ENCODE measurements at regions not wholly inside any gene's neighbourhood (a gene's known extent, or its start where the extent isn't known, plus 50 kb on each side); places are given as distances from the start of the nearest gene placed in this dataset.
A peak's percentile ranks its signal among the peaks of the same experiment; 100 is the strongest.

DNA sequence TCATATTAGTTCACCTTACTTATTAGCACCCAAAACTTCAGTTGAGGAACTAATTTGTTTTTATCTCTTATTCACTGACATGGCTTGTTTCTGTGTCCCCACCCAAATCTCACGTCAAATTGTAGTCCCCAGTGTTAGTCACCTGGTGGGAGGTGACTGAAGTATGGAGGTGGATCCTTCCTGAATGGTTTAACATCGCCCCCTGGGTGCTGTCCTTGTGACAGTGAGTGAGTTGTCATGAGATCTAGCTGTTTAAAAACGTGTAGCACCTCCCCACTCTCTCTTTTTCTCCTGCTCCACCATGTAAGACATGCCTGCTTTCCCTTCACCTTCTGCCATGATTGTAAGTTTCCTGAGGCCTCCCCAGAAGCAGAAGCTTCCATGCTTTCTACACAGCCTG, 75.0 kb upstream of the HECTD2 start:
- POLR2A ChIA-PET: no interaction called here
- DNase-seq (no peak), ATAC-seq (no peak)
- no peak overlapping the region for H3K4me3 Mint-ChIP-seq
- H3K4me1 Mint-ChIP-seq: peaks cover 0 to 2% (median 0%) of the 10 kb centered on the region in 4 donors
- H3K27ac Mint-ChIP-seq: no peak overlapping the region
- H3K36me3 Mint-ChIP-seq: no peaks in the 10 kb centered on the region
- peaks cover 0 to 1% (median 0%) of the 10 kb centered on the region in 9 donors for H3K9me3 Mint-ChIP-seq
- H3K27me3 Mint-ChIP-seq: peaks cover 0 to 6% (median 1%) of the 10 kb centered on the region in 5 donors

DNA sequence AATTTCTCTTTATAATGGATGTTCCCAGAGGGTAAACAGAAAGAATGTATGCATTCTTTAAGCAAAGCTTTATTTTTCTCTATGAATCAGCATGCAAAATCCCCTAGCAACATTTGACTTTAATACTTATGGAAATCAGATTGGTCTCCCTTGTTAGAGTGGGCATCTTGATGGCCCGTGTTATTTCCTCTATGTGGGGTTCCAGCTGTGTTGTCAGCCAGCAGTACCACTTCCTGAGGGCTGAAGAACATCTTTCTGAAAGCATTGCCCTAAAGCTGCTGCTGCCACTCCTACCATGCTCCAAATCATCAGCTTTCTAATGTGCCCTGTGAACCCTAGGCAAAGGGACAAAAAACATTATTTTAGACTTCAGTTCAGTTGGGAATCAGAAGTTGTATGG, 70.4 kb upstream of the HECTD2 start:
- no peak overlapping the region for H3K27ac Mint-ChIP-seq
- no peak for ATAC-seq

DNA sequence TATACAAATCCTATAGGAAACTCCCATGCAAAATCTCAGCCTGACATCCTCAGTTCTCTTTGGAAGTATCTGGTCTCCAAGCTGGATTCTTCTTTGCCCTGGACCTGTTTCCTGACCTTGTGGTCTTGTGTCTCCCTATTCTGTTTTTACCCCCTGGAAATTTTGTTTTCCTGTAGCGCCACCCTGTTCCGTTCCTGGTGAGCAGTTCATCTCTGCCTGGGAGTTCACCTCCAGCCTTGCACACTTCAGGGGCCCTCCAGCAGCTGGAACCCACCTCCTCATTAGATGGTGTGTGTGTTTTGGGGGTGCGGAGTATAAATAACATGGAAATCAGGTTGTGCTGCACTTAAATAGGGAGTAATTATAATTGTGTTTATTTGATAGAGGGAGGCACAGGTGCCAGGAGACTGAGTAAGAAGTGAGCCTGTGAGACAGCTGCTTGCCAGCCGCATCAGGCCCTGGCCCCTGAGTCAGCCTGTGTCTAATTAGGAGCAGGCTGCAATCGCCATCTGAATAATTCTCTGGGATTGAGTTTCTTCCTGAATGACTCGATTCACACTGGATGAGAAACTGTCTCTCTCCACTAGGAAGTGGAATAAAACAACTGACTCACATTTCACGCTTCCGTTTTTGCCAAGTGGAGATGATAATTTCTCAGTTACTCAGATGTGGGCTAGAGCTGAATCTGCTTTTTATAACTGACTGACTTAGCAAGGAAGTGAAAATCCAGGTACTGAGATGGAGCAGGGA, 69.4 kb upstream of the HECTD2 start:
- ATAC-seq: no peak
- H3K27me3 Mint-ChIP-seq: peaks cover 0 to 2% (median 0%) of the 10 kb centered on the region in 5 donors
- POLR2A ChIA-PET: no interaction called here
- H3K27ac Mint-ChIP-seq: no peak overlapping the region
- H3K9me3 Mint-ChIP-seq: no peaks in the 10 kb centered on the region
- DNase-seq: no peak
- H3K4me3 Mint-ChIP-seq: no peak overlapping the region
- no peaks in the 10 kb centered on the region for H3K36me3 Mint-ChIP-seq
- H3K4me1 Mint-ChIP-seq: peaks cover 0 to 2% (median 0%) of the 10 kb centered on the region in 4 donors

More for the DNA sequence above, 70.4 kb upstream of the HECTD2 start:
- Mint-ChIP-seq H3K27me3 (peaks cover 0 to 6% (median 0%) of the 10 kb centered on the region in 5 donors), H3K4me1 (peaks cover 0 to 2% (median 0%) of the 10 kb centered on the region in 4 donors), H3K4me3 (no peak overlapping the region), H3K9me3 (no peaks in the 10 kb centered on the region), H3K36me3 (no peaks in the 10 kb centered on the region)
- no peak for DNase-seq
- POLR2A ChIA-PET: no interaction called here

DNA sequence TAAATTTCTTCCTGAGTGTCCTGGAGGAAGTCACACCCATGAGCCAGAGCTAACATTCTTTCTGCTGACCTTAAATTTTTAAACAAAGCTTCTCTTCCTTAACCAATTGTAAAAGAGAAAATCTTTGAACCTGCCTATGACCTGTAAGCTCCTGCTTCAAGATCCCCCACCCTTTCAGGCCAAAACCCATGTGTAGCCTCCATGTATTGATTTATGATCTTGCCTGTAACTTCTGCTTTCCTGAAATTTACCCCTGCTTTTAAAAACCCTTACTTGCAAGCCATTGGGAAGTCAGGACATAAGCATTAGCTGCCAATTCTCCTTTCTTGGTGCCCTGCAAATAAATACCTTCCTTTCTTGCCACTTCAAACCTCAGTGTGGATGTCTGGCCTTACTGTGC, 68.5 kb upstream of the HECTD2 start:
- peaks cover 0 to 2% (median 0%) of the 10 kb centered on the region in 5 donors for H3K27me3 Mint-ChIP-seq
- ATAC-seq: no peak
- no peak for DNase-seq
- H3K9me3 Mint-ChIP-seq: no peaks in the 10 kb centered on the region
- no peaks in the 10 kb centered on the region for H3K36me3 Mint-ChIP-seq
- peaks cover 0 to 2% (median 0%) of the 10 kb centered on the region in 4 donors for H3K4me1 Mint-ChIP-seq
- H3K4me3 Mint-ChIP-seq: no peak overlapping the region
- POLR2A ChIA-PET: no interaction called here
- H3K27ac Mint-ChIP-seq: no peak overlapping the region

DNA sequence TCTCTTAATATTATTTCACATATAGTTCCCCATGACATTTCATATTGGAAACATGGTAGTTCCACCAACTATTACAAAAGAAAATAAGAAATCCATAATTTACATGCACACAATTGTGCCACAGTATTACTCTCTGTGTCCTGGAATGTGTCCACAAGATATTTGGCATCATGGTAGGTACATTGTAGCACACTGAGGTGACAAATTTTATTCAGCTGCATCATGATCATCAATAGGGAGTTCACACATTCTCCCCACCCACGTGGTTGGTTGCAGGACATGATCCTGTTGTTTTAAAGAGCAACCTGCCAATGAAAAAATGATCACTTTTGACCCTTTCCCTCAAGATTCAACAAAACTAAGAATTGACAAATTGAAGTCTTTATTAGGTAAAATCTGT, 67.1 kb upstream of the HECTD2 start:
- Mint-ChIP-seq H3K27me3 (peaks cover 0 to 2% (median 0%) of the 10 kb centered on the region in 5 donors), H3K9me3 (no peaks in the 10 kb centered on the region), H3K4me1 (peaks cover 0 to 2% (median 0%) of the 10 kb centered on the region in 4 donors), H3K27ac (no peak overlapping the region), H3K36me3 (no peaks in the 10 kb centered on the region), H3K4me3 (no peak overlapping the region)
- DNase-seq: no peak
- POLR2A ChIA-PET: no interaction called here
- ATAC-seq: no peak

DNA sequence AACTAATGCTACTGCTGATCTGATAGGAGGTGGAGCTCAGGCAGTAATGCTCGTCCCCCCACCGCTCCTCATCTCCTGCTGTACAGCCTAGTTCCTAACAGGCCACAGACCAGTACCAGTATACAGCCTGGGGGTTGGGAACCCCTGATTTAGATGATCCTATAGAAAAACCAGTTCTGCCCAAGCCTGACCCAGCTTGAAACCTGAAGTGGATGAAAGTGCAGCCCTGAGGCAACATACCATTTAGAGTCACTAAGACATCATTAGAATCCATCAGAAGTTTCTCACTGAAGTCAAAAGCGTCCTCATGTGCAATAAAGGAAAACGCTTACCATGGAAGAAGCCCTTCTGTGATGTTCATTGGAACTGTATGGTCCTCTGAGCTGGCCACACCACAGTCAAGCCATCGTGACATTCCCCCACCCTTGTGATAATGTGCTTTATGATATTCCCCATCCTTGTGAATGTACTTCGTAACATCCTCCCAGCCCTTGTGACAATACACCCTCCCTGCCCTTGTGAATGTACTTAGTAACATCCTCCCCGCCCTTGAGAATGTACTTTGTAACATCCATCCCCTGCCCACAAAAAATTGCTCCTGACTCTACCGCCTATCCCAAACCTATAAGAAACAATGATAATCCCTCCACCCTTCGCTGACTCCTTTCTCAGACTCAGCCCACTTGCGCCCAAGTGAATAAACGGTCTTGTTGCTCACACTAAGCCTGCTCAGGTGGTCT, 65.9 kb upstream of the HECTD2 start:
- Mint-ChIP-seq H3K4me1 (no peaks in the 10 kb centered on the region), H3K4me3 (no peak overlapping the region), H3K27me3 (peaks cover 0 to 2% (median 0%) of the 10 kb centered on the region in 5 donors), H3K27ac (no peak overlapping the region), H3K9me3 (no peaks in the 10 kb centered on the region), H3K36me3 (no peaks in the 10 kb centered on the region)
- ATAC-seq (no peak), DNase-seq (no peak)
- POLR2A ChIA-PET: no interaction called here

DNA sequence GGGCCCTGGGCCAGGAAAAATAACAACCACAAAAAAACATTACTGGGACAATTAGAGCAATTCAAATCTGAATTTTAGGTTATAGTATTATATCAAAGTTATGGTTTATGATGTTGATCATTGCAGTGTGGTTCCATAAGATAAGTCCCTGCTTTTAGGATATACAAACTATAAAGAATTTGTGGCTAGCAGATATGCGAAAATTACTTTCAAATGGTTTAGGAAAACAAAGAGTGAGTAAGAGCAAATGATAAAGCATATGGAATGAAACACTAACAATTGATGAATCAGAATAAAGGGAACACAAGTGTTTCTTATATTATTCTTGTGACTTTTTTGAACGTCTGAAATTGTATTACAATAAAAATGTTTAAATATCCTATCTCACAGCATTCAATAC, 64.4 kb upstream of the HECTD2 start:
- ATAC-seq (no peak), DNase-seq (no peak)
- POLR2A ChIA-PET: no interaction called here
- H3K4me1 Mint-ChIP-seq: no peaks in the 10 kb centered on the region
- H3K4me3 Mint-ChIP-seq: no peak overlapping the region
- H3K36me3 Mint-ChIP-seq: no peaks in the 10 kb centered on the region
- peaks cover 0 to 2% (median 0%) of the 10 kb centered on the region in 5 donors for H3K27me3 Mint-ChIP-seq
- H3K9me3 Mint-ChIP-seq: no peaks in the 10 kb centered on the region
- H3K27ac Mint-ChIP-seq: no peak overlapping the region

DNA sequence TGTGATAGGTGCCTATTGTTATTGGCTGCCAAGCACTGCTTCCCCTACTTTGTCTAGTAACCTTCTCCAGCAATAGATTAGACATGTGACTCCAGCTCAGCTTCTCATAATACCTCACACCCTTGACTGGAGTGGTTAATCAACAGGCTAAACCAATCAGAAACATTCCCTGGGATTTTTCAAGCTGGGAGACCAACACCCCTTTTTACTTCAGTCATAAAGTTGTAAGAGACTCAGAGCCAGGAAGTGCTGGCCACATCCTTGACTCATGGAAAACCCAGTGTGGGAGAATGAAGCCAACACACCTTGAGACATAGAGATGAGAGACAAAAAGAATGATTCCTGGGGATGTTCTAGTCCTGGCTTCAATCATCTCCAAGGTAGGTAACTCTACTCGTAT, 62.6 kb upstream of the HECTD2 start:
- ATAC-seq (no peak), DNase-seq (no peak)
- H3K9me3 Mint-ChIP-seq: no peaks in the 10 kb centered on the region
- peaks cover 0 to 2% (median 0%) of the 10 kb centered on the region in 5 donors for H3K27me3 Mint-ChIP-seq
- H3K4me1 Mint-ChIP-seq: no peaks in the 10 kb centered on the region
- no peaks in the 10 kb centered on the region for H3K36me3 Mint-ChIP-seq
- H3K27ac Mint-ChIP-seq: no peak overlapping the region
- no peak overlapping the region for H3K4me3 Mint-ChIP-seq
- POLR2A ChIA-PET: no interaction called here

DNA sequence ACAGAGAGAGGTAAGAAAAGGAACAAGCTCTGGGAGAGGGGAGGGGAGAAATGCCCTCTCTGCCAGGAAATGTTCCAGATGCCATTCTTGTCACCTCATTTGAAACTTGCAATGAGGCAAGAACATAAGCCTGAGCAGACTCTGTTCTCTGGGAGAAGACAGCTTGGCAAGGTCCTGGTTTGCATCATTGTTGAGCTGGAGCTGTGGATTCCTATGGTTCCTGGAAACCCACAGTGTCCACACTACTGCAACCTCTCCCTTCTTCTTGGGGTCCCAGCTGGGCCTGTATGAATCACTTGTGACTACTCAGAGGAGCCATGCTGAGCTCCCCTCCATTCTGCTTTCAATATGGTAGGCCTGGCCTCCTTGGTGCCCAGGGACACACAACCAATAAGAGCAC, 60.8 kb upstream of the HECTD2 start:
- Mint-ChIP-seq H3K36me3 (no peaks in the 10 kb centered on the region), H3K4me1 (no peaks in the 10 kb centered on the region), H3K27ac (no peak overlapping the region), H3K27me3 (peaks cover 0 to 2% (median 0%) of the 10 kb centered on the region in 5 donors), H3K9me3 (peaks cover 0 to 2% (median 0%) of the 10 kb centered on the region in 9 donors), H3K4me3 (no peak overlapping the region)
- POLR2A ChIA-PET: no interaction called here
- ATAC-seq (no peak), DNase-seq (no peak)

DNA sequence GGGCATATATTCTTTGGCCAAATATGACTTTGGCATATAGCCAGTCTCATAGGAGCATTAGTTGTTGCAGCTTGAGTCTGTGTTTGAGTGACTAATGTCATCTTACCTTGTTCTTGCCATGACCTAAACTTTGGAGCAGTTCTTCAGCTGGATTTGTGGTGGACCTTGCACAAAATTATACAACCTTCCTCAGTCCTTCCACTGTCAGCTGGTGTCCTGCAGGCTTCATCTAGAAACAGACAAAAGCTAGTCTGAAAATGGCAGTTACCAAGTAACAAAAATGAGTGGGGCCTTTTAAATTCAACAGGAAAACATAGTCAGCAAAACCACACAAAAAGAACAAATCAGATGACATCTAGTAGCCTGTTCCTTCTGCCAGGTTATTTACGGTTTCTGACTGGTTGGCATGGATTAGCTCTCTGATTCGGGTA, 59.5 kb upstream of the HECTD2 start:
- Mint-ChIP-seq H3K4me1 (no peaks in the 10 kb centered on the region), H3K27ac (no peak overlapping the region)
- POLR2A ChIA-PET: no interaction called here

DNA sequence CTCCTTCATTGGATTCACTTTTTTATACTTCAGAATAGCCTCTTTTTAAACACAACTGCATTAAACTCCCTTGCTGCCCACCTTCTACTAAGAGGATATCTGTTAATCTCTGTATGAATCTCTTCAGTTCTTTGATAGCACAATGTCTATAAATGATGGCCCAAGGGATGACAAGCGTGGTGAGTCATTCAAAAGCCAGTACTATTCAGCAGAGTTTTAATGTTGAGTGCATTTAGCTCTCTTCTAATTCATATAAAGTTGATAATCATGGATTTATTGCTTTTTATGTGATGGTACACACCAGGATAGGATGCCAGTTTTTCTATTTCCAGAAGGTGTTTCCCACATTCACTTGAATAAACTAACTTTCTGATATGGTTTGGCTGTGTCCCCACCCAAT, 57.4 kb upstream of the HECTD2 start:
- no peak for DNase-seq
- Mint-ChIP-seq H3K27me3 (peaks cover 3 to 24% (median 11%) of the 10 kb centered on the region in 5 donors), H3K9me3 (peaks cover 0 to 3% (median 0%) of the 10 kb centered on the region in 9 donors), H3K36me3 (no peaks in the 10 kb centered on the region), H3K27ac (no peak overlapping the region), H3K4me3 (no peak overlapping the region), H3K4me1 (no peaks in the 10 kb centered on the region)
- ATAC-seq: no peak
- POLR2A ChIA-PET: no interaction called here

More for the DNA sequence above, 59.5 kb upstream of the HECTD2 start:
- ATAC-seq (no peak), DNase-seq (no peak)
- peaks cover 0 to 2% (median 0%) of the 10 kb centered on the region in 9 donors for H3K9me3 Mint-ChIP-seq
- H3K36me3 Mint-ChIP-seq: no peaks in the 10 kb centered on the region
- H3K27me3 Mint-ChIP-seq: peaks cover 0 to 6% (median 2%) of the 10 kb centered on the region in 5 donors
- H3K4me3 Mint-ChIP-seq: no peak overlapping the region

DNA sequence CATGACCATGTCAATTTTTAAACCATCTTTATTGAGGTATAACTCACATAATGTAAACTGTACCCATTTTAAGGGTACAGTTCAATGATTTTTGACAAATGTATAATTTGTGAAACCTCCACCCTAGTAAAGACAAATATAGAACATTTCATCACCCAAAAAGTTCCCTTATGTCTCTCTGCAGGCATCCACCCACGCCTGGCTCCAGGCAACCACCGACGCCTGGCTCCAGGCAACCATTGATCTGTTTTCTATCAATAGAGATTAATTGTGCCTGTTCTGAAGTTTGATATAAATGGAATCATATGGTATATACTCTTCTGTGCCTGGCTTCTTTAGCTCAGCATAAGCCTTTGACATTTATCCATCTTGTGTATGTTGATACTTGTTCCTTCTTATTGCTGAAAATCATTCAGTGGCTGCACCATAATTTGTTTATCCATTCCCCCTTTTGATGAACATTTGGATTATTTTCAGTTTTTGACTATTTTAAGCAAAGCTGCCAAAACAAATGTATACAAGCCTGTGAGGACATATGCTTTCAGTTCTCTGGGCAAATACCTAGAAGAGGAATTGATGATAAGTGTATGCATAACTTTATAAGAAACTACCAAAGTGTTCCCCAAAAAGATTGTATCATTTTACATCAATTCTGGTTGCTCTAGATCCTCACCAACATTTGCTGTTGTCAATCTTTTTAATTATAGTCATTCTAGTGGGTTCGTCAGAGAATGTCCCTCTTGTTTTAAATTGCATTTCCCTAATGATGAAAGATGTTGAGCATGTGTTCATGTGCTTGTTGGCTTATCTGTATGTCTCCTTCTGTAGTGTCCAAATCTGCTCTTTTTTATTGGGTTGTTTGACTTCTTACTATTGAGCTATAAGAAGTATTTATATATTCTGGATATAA, 55.7 kb upstream of the HECTD2 start:
- DNase-seq: no peak
- POLR2A ChIA-PET: no interaction called here
- no peak overlapping the region for H3K27ac Mint-ChIP-seq
- no peaks in the 10 kb centered on the region for H3K4me1 Mint-ChIP-seq
- peaks cover 0 to 3% (median 0%) of the 10 kb centered on the region in 9 donors for H3K9me3 Mint-ChIP-seq
- ATAC-seq: no peak
- peaks cover 6 to 29% (median 15%) of the 10 kb centered on the region in 5 donors for H3K27me3 Mint-ChIP-seq
- no peak overlapping the region for H3K4me3 Mint-ChIP-seq
- H3K36me3 Mint-ChIP-seq: no peaks in the 10 kb centered on the region

DNA sequence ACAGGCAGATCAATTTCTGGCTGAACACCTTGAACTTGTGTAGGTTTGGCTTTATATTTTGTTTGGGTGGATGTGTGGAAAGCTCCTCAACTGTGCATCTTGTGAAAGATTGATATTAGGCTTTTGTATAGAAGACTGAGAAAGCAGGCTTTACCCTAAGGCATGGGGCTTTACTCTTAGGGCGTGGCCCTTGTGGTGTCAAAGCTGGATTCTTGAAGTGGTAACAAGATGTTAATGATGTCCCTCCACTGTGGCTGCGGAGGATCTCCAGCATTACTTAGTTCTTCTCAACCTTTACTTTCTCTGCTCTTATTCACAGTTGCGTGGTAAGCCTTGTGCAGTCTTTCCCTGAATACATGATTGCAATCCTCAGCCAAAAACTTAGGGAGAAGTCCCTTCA, 54.1 kb upstream of the HECTD2 start:
- Mint-ChIP-seq H3K9me3 (peaks cover 0 to 3% (median 0%) of the 10 kb centered on the region in 9 donors), H3K4me3 (no peak overlapping the region), H3K27ac (peak overlapping the region in 1 of 10 donors; percentile 73), H3K4me1 (no peaks in the 10 kb centered on the region), H3K36me3 (no peaks in the 10 kb centered on the region), H3K27me3 (peaks cover 15 to 44% (median 22%) of the 10 kb centered on the region in 5 donors)
- POLR2A ChIA-PET: no interaction called here
- DNase-seq: no peak
- no peak for ATAC-seq

Data from naive thymus-derived CD8-positive, alpha-beta T cell (primary cell).